Spleen (tissue), 7 donors: ENCODE measurements at regions not wholly inside any gene's neighbourhood (a gene's known extent, or its start where the extent isn't known, plus 50 kb on each side); places are given as distances from the start of the nearest gene placed in this dataset.
A peak's percentile ranks its signal among the peaks of the same experiment; 100 is the strongest.

Source experiments
- POLR2A ChIP-seq, 3 donors: fragments of 450-650 bp; IDR thresholded peaks; one replicate each; pipeline ENCODE4 v1.5.1; 2017; ENCODE audit warnings: antibody characterized with exemption in 3 of 3, mild to moderate bottlenecking in 1 of 3
- POLR2AphosphoS5 ChIP-seq, 3 donors: sonication (generic); formaldehyde crosslinking; IDR thresholded peaks; one replicate each; pipeline ENCODE4 v1.5.1; 2017; ENCODE audit warnings: antibody characterized with exemption in 3 of 3
- TF ChIP-seq, protein P1 (sequence below), 11 experiments: fragments of 200-600 bp in 7 of 11; fragments of 450-650 bp in 4 of 11; sonication (generic) in 4 of 11; IDR thresholded peaks in 8 of 11; conservative IDR thresholded peaks in 3 of 11; 1 replicate in 7 of 11; 2 replicates in 4 of 11; pipeline versions ENCODE4 v1.4.0 to v1.8.0; 2016 to 2021; ENCODE audit warnings: antibody characterized with exemption in 11 of 11, inconsistent platforms in 4 of 11, mild to moderate bottlenecking in 1 of 11
- donor health status: DM: no; HTN: no; CAD: no; lungs with moderate emphysema.
- donor health status: DM: no; HTN: no; CAD: no.
- donor health status: DM: no; HTN: no; CAD: no.

DNA sequence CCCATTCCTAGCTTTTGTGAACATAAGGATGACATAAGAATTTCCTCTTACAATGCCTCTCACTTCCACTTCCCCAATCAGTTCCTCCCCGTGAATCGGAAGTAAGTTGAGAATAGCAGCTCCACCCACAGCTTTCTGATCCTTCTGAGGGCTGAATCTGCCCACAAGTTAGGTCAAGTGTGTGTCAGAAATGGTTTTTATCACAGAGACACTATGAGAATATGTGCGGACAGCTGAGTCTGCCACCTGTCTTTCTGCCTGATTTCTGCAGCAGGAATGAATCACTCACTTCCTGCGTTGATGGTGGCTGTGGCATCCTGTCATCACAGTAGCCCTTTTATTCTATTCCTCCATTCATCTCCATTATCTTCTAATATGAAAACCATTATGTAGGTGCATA is 70.2 kb downstream of the RIN2 start:
- TF ChIP-seq, protein P1, sequence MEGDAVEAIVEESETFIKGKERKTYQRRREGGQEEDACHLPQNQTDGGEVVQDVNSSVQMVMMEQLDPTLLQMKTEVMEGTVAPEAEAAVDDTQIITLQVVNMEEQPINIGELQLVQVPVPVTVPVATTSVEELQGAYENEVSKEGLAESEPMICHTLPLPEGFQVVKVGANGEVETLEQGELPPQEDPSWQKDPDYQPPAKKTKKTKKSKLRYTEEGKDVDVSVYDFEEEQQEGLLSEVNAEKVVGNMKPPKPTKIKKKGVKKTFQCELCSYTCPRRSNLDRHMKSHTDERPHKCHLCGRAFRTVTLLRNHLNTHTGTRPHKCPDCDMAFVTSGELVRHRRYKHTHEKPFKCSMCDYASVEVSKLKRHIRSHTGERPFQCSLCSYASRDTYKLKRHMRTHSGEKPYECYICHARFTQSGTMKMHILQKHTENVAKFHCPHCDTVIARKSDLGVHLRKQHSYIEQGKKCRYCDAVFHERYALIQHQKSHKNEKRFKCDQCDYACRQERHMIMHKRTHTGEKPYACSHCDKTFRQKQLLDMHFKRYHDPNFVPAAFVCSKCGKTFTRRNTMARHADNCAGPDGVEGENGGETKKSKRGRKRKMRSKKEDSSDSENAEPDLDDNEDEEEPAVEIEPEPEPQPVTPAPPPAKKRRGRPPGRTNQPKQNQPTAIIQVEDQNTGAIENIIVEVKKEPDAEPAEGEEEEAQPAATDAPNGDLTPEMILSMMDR (IDR thresholded peaks at IDR 0.05 in 8 of 11, conservative IDR thresholded peaks at IDR 0.05 in 3 of 11), result peak in 10 of 11 experiments; percentile 27 to 70 (median 55)
- TF ChIP-seq POLR2A (IDR thresholded peaks at IDR 0.05) (no peak), POLR2AphosphoS5 (IDR thresholded peaks at IDR 0.05) (peak in 1 of 3 donors; percentile 35)
